ENCODE measurements at regions not wholly inside any gene's neighbourhood (a gene's known extent, or its start where the extent isn't known, plus 50 kb on each side); places are given as distances from the start of the nearest gene placed in this dataset.
"Not testable (repeated sequence)": the region's sequence is repeated elsewhere in the genome, so short reads cannot be mapped to it uniquely, and the experiment has no call there.

- no peaks in the 10 kb centered on the region for H3K27me3 ChIP-seq
- no peak for DNase-seq
- TF ChIP-seq CTCF (IDR thresholded peaks at IDR 0.05) (no peak), POLR2A (IDR thresholded peaks at IDR 0.05) (no peak)
- 72 to 75% methylated on average over 2 of the region's 2 CpGs for WGBS, 2 donors
- no peaks in the 10 kb centered on the region for H3K9me3 ChIP-seq
- no peak overlapping the region for H3K27ac ChIP-seq
- no peaks in the 10 kb centered on the region for H3K36me3 ChIP-seq (ENCODE audit: low read depth, missing control alignments)
- H3K4me1 ChIP-seq = no peaks in the 10 kb centered on the region
- H3K4me3 ChIP-seq = no peak overlapping the region
- intact Hi-C loops (cut with DNase I; ENCODE audit: low total_unique reads) = no loop called here
Measured at GRCh38 chr5:160493806-160494338, 72.2 kb downstream of the PTTG1 start.

GRCh38 chr5:160494451-160494850 lies 72.8 kb downstream of the PTTG1 start:
- Histone ChIP-seq H3K27me3 (no peaks in the 10 kb centered on the region), H3K36me3 (ENCODE audit: low read depth, missing control alignments) (no peaks in the 10 kb centered on the region), H3K4me1 (no peaks in the 10 kb centered on the region), H3K27ac (no peak overlapping the region), H3K4me3 (no peak overlapping the region), H3K9me3 (no peaks in the 10 kb centered on the region)
- 80 to 89% methylated on average over 4 of the region's 4 CpGs for whole genome bisulfite sequencing, 2 donors
- no peak for DNase-seq
- TF ChIP-seq CTCF (IDR thresholded peaks at IDR 0.05) = no peak
- no peak for TF ChIP-seq POLR2A (IDR thresholded peaks at IDR 0.05)
- intact Hi-C loops (cut with DNase I; ENCODE audit: low total_unique reads) = no loop called here

GRCh38 chr5:160496334-160496733 lies 74.7 kb downstream of the PTTG1 start:
- no peak overlapping the region for H3K4me3 ChIP-seq
- no peak for DNase-seq
- no peaks in the 10 kb centered on the region for H3K36me3 ChIP-seq (ENCODE audit: low read depth, missing control alignments)
- H3K4me1 ChIP-seq = no peaks in the 10 kb centered on the region
- 83 to 93% methylated on average over 6 of the region's 6 CpGs for WGBS, 2 donors
- no peaks in the 10 kb centered on the region for H3K9me3 ChIP-seq
- TF ChIP-seq POLR2A (IDR thresholded peaks at IDR 0.05) (no peak), CTCF (IDR thresholded peaks at IDR 0.05) (no peak)
- intact Hi-C loops (cut with DNase I; ENCODE audit: low total_unique reads) = no loop called here
- H3K27ac ChIP-seq = no peak overlapping the region
- no peaks in the 10 kb centered on the region for H3K27me3 ChIP-seq

- intact Hi-C loops (cut with DNase I; ENCODE audit: low total_unique reads) = no loop called here
- no peak overlapping the region for H3K4me3 ChIP-seq
- no peaks in the 10 kb centered on the region for H3K27me3 ChIP-seq
- TF ChIP-seq CTCF (IDR thresholded peaks at IDR 0.05) = no peak
- TF ChIP-seq POLR2A (IDR thresholded peaks at IDR 0.05) = no peak
- WGBS, 2 donors = 89 to 97% methylated on average over 5 of the region's 5 CpGs
- no peaks in the 10 kb centered on the region for H3K9me3 ChIP-seq
- no peaks in the 10 kb centered on the region for H3K36me3 ChIP-seq (ENCODE audit: low read depth, missing control alignments)
- DNase-seq = no peak
- no peaks in the 10 kb centered on the region for H3K4me1 ChIP-seq
- H3K27ac ChIP-seq = no peak overlapping the region
Measured at GRCh38 chr5:160496784-160497183, 75.1 kb downstream of the PTTG1 start.

GRCh38 chr5:160497878-160498277 lies 76.2 kb downstream of the PTTG1 start:
- no peaks in the 10 kb centered on the region for H3K36me3 ChIP-seq (ENCODE audit: low read depth, missing control alignments)
- DNase-seq = no peak
- TF ChIP-seq CTCF (IDR thresholded peaks at IDR 0.05) (no peak), POLR2A (IDR thresholded peaks at IDR 0.05) (no peak)
- intact Hi-C loops (cut with DNase I; ENCODE audit: low total_unique reads) = no loop called here
- no peaks in the 10 kb centered on the region for H3K27me3 ChIP-seq
- no peaks in the 10 kb centered on the region for H3K9me3 ChIP-seq
- H3K4me1 ChIP-seq = no peaks in the 10 kb centered on the region
- no peak overlapping the region for H3K27ac ChIP-seq
- H3K4me3 ChIP-seq = no peak overlapping the region
- 98 to 100% methylated on average over 2 of the region's 2 CpGs for WGBS, 2 donors

- WGBS, 2 donors = 95 to 97% methylated on average over 15 to 18 of the region's 21 CpGs
- intact Hi-C loops (cut with DNase I; ENCODE audit: low total_unique reads); H3K4me1 ChIP-seq; H3K36me3 ChIP-seq (ENCODE audit: low read depth, missing control alignments); H3K4me3 ChIP-seq; H3K27me3 ChIP-seq; DNase-seq; H3K9me3 ChIP-seq; H3K27ac ChIP-seq: not testable (repeated sequence)
Measured at GRCh38 chr5:160498441-160499043, 76.9 kb downstream of the PTTG1 start.
